IPS-20b (cell line): ENCODE measurements at regions not wholly inside any gene's neighbourhood (a gene's known extent, or its start where the extent isn't known, plus 50 kb on each side); places are given as distances from the start of the nearest gene placed in this dataset.

ENCODE experiments used
- H3K27ac ChIP-seq: one replicate; pipeline ENCODE4 v1.5.1; 2013; ENCODE audit warnings: low read length
- H3K27me3 ChIP-seq: 2 replicates; pipeline ENCODE4 v1.6.1; 2013; ENCODE audit warnings: mild to moderate bottlenecking, low read length, inconsistent platforms; ENCODE audit not compliant: insufficient read depth
- H3K36me3 ChIP-seq: 2 replicates; pipeline ENCODE4 v1.6.1; 2013; ENCODE audit warnings: low read depth, mild to moderate bottlenecking, inconsistent platforms, low read length, moderate library complexity; ENCODE audit not compliant: insufficient read depth
- H3K4me1 ChIP-seq: 2 replicates; pipeline ENCODE4 v1.6.1; 2013; ENCODE audit warnings: mild to moderate bottlenecking, control low read depth, inconsistent platforms, low read length, moderate library complexity; ENCODE audit not compliant: insufficient read depth
- H3K4me3 ChIP-seq: 2 replicates; pipeline ENCODE4 v1.5.1; 2013; ENCODE audit warnings: mild to moderate bottlenecking, low read length, inconsistent platforms
- H3K9ac ChIP-seq: 2 replicates; pipeline ENCODE4 v1.6.1; 2013; ENCODE audit warnings: low read depth, mild to moderate bottlenecking, inconsistent platforms, low read length, moderate library complexity
- H3K9me3 ChIP-seq: 2 replicates; pipeline ENCODE4 v1.6.1; 2013; ENCODE audit warnings: mild to moderate bottlenecking, low read depth, low read length, inconsistent platforms; ENCODE audit not compliant: insufficient read depth

DNA sequence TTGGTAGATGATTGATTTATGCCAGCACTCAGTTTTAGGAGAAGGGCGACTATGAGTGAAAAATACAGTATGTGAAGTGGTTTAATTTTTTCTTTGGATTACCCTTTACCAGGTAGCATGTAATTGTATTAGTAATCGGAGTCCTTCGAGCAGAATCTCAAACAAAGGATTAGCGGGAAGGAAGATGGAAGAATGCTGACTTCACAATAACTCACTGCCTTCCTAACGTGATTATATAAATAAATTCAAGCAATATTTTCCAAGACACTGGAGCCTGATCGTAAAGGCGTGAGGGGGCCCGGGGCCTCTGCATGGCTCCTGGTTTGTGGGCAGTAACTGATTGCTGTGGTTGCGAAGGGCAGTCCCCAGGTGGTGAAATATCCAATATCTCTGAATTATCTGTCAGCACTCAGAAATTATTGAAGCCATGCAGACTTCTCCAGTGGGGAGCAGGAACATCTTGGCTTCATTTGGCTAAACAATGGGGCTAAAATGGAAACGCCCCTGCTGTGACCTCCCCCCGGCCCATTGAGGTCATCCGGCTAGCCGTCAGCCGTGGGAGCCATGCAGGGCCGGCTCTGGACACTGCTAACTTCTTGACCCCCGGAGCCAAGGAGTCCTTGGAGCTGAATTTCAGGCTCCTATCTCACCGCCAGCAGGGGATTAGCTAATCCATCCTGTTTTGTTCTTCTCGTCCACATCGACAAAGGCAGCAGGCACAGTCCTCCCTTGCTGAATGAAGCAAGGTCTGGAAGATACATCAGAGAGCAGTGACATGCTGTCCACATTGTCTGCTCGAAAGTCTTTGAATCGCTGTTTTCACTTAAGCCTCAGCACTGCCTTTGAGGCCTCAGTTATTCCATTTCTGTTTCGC lies 295.9 kb upstream of the N4BP1 start:
- Histone ChIP-seq H3K9me3 (no peaks in the 10 kb centered on the region), H3K4me3 (no peak overlapping the region), H3K36me3 (no peaks in the 10 kb centered on the region), H3K27me3 (no peaks in the 10 kb centered on the region), H3K9ac (no peak overlapping the region), H3K4me1 (peaks cover 12% of the 10 kb centered on the region; the same call in 1 of the 2 replicates), H3K27ac (no peak overlapping the region)

DNA sequence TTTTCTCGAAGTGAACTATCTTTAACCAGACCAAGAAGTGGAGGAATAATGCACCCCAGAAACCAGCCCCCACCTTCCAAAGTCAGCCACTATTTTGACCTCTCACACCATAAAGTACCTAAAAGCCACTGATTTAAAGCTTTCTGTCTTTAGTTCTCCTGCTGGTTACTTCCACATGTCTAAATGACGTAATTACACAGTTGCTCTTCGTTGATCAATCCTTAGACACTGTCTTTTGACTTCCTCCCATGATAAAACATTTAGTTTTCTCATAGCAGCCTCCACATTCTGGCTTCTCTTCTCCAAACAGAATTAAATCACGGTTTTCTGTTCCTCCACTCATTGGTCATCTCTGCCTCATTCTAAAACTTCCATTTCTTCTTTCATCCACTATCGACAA lies 294.4 kb upstream of the N4BP1 start:
- Histone ChIP-seq H3K9ac (no peak overlapping the region), H3K36me3 (no peaks in the 10 kb centered on the region), H3K4me3 (no peak overlapping the region), H3K4me1 (peaks cover 12% of the 10 kb centered on the region; the same call in 1 of the 2 replicates), H3K9me3 (no peaks in the 10 kb centered on the region), H3K27me3 (no peaks in the 10 kb centered on the region), H3K27ac (no peak overlapping the region)

DNA sequence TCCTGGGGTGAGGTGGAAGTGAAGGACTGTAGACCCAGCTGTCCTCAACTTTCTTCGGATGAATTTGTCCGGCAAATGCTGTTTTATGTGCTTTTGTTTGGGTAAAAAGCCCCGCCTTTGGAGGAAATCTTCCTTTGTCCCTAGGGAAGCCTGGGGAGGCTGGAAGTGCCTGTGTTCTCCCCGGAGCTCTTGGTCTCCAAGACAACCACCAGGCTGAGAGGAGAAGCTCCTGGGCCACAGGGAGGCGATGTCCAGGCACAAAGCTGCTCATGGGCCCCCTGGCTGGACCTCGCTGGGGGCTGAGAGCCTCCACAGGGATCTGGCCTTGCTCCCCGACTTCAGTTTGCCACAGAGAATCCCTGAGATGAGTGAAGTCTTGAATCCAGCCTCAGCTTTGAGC lies 293.1 kb upstream of the N4BP1 start:
- Histone ChIP-seq H3K9me3 (no peaks in the 10 kb centered on the region), H3K9ac (no peak overlapping the region), H3K27ac (no peak overlapping the region), H3K4me3 (no peak overlapping the region), H3K36me3 (no peaks in the 10 kb centered on the region), H3K4me1 (peaks cover 12% of the 10 kb centered on the region; the same call in 1 of the 2 replicates), H3K27me3 (no peaks in the 10 kb centered on the region)

DNA sequence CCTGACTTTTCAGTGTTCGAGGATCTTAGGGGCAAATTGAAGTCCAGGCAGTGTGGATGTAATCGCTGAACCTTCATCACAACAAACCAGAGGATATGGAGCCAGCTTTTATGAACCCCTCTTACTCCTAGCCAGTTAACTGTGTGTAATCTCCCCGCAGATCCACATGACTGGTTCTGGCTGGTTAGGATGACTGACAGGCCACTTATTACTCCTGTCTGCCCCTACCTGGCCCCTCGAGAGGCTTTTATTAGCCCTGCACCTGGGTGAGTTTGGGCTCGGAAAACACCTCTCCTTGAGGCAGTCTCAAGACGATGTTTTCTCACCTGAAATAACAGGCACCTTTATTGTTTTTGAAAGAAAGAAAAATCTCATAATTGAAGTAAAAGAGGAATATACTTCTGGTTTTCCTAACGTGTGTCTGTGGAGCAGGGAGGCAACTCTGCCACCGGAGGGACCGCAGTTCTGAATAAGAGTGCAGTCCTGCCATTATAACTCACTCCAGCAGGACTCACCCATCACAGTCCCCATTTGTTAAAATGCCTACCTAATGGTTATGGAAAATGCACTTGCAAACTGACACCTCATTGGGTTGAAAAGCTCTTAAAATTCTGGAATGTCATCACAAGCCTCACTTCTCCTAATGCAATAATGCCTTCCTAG lies 291.9 kb upstream of the N4BP1 start:
- H3K27ac ChIP-seq: no peak overlapping the region
- no peak overlapping the region for H3K4me3 ChIP-seq
- H3K9ac ChIP-seq: no peak overlapping the region
- H3K36me3 ChIP-seq: no peaks in the 10 kb centered on the region
- peaks cover 12% of the 10 kb centered on the region; the same call in 1 of the 2 replicates for H3K4me1 ChIP-seq
- H3K27me3 ChIP-seq: no peaks in the 10 kb centered on the region
- H3K9me3 ChIP-seq: no peaks in the 10 kb centered on the region

DNA sequence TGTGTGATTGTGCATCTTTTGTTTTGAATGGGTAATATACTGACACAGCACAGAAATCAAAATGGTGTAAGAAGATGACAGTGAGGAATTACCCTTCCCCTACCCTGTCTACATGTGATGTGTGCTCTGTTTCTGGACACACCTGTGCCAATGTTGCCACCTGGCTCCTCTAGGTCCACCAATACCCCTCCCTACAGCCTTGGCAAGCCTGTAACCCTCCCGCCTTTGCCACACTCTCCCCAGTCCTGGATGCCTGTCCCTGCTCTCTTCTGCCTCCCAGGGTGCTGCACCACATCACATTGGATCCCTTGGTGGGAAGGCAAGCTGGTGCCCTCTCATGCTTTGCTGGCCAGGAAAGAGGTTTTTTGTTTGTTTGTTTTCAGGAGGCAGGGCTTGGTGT lies 289.5 kb upstream of the N4BP1 start:
- Histone ChIP-seq H3K9ac (no peak overlapping the region), H3K4me1 (peaks cover 12% of the 10 kb centered on the region; the same call in 1 of the 2 replicates)

DNA sequence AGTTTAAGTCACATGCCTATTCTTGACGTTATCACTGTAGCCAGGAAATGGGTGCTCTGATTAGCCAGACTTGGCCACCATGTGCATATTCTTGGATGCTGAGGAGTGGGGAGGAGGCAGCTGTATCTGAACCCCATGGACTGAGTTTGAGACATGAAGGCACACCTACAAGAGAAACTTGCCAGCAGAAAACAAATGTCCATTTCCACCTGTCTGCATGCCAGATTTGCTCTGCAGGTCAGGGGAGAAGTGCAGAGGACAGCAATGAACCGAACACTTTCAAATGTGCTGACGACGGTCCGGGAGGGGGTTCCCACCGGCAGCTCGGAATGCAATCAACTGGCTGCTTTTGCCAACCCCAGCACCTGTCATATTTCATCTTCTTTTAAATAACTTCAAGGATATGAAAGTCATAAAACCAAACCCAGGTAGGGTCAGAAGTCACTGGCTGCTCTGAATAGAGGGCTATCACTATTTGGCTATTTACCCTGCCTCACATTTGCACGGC lies 287.8 kb upstream of the N4BP1 start:
- H3K27me3 ChIP-seq: no peaks in the 10 kb centered on the region
- no peaks in the 10 kb centered on the region for H3K36me3 ChIP-seq
- no peaks in the 10 kb centered on the region for H3K9me3 ChIP-seq
- no peak overlapping the region for H3K27ac ChIP-seq
- H3K4me1 ChIP-seq: peaks cover 8% of the 10 kb centered on the region; the same call in 1 of the 2 replicates
- no peak overlapping the region for H3K4me3 ChIP-seq
- no peak overlapping the region for H3K9ac ChIP-seq

More for the DNA sequence above, 289.5 kb upstream of the N4BP1 start:
- Histone ChIP-seq H3K27me3 (no peaks in the 10 kb centered on the region), H3K9me3 (no peaks in the 10 kb centered on the region), H3K27ac (no peak overlapping the region), H3K36me3 (no peaks in the 10 kb centered on the region), H3K4me3 (no peak overlapping the region)

DNA sequence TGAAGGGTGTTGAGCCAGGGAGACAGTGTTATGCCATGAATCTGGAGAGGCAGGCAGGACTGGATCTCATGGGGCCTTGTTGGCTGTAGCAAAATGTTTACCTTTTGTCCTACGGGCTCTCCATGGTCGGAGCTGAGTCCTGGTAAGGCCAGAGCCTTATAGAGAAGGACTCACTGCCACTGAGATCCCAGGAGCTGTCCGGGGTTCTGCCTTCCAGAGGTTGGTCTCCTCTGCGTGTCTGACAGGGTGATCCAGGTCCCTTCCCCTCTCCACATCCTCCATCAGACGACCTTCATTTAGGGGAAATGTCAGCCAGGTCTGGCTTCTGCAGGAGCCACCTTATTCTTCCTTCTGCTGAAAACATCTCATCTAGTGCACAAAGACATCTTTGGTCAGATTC lies 285.2 kb upstream of the N4BP1 start:
- no peaks in the 10 kb centered on the region for H3K9me3 ChIP-seq
- H3K9ac ChIP-seq: no peak overlapping the region
- H3K4me3 ChIP-seq: no peak overlapping the region
- H3K27ac ChIP-seq: no peak overlapping the region
- no peaks in the 10 kb centered on the region for H3K36me3 ChIP-seq
- H3K27me3 ChIP-seq: no peaks in the 10 kb centered on the region
- peaks cover 2% of the 10 kb centered on the region; the same call in 1 of the 2 replicates for H3K4me1 ChIP-seq

DNA sequence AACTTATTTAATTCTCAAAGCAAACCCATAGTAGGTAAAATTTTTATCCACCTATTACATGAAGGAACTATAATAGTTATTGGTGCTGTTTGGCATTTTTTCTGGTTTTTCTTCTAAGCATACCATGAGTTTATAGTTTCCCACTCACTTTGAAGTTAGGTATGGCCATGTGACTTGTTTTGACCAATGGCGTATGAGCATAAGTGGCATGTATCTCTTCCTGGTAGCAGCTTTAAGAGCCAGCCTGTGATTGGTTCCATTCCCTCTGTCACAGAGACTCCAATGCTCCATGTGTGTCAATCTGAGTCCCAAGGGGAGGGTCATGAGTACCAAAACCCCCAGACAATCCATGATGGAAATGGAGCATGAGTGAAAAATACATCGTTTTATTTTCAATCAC lies 282.9 kb upstream of the N4BP1 start:
- H3K4me3 ChIP-seq: no peak overlapping the region
- no peak overlapping the region for H3K9ac ChIP-seq

DNA sequence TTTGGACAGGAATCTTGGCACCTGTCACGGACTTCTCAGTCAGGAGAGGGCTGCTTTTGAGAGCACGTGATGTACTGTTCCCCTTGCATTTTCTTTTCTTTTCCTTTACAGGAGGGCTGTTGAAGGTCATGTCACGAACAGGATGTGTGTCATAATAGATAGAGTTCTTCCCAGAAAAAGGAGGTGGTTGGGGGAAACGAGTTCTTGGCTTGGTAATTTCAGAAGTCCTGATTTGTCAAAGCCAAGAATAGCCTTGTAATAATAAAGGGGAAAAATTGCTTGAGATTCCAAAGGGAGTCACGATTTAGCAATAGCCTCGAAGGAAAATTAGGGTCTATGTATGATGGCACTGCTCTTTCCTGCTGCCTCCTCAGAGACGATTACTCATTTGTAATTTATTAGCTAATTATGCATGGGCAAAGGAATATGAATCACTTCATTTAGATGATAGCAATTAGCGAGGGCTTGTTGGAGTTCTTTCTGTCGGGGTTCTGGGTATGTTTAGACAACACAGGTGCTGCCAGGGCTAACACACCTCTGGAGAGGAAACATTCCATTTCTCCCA lies 277.7 kb upstream of the N4BP1 start:
- H3K36me3 ChIP-seq: no peaks in the 10 kb centered on the region
- H3K4me3 ChIP-seq: no peak overlapping the region
- no peak overlapping the region for H3K27ac ChIP-seq
- no peak overlapping the region for H3K9ac ChIP-seq
- no peaks in the 10 kb centered on the region for H3K9me3 ChIP-seq
- no peaks in the 10 kb centered on the region for H3K27me3 ChIP-seq
- peaks cover 5% of the 10 kb centered on the region; the same call in 1 of the 2 replicates for H3K4me1 ChIP-seq

More for the DNA sequence above, 282.9 kb upstream of the N4BP1 start:
- H3K27me3 ChIP-seq: no peaks in the 10 kb centered on the region
- H3K4me1 ChIP-seq: peaks cover 5% of the 10 kb centered on the region; the same call in 1 of the 2 replicates
- no peaks in the 10 kb centered on the region for H3K36me3 ChIP-seq
- H3K9me3 ChIP-seq: no peaks in the 10 kb centered on the region
- H3K27ac ChIP-seq: no peak overlapping the region

DNA sequence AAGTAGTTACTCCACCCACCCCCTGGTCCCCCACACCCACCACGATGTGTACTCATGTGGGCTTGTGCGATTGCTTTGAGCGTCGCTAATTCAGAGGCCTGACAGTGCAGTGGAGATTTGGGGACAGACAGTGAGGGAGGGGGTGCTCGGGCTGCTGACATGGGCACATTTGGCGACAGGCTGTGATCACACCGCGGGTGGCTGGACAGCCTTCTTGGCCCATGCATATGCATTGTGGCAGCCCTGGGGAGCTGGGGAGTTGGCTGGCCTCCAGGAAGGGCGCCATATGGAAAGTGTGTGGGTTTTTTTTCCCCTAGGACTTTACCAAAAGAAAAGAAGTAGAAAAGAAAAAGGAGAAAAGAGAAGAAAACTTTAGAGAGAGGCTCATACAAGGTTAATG lies 275.5 kb upstream of the N4BP1 start:
- Histone ChIP-seq H3K4me1 (peaks cover 5% of the 10 kb centered on the region; the same call in 1 of the 2 replicates), H3K36me3 (no peaks in the 10 kb centered on the region), H3K4me3 (no peak overlapping the region), H3K9me3 (no peaks in the 10 kb centered on the region), H3K27me3 (no peaks in the 10 kb centered on the region), H3K27ac (no peak overlapping the region), H3K9ac (no peak overlapping the region)

DNA sequence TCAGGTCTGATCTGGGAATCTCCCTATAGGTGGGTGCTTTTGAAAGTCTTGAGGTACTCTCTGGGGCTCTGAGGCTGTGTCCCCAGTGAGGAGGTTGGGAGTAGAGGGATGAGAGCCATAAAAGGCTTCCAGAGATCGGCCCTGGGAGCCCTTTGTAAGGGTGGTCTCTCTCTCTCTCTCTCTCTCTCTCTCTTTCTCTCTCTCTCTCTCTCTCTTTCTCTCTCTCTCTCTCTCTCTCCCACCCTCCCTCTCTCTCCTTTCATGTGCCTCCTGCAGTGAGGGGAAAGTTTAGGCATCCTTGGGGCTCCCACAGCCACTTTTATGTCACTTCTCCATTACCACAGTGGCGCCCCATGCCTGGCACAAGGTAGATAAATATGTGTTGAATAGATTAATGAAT lies 271.3 kb upstream of the N4BP1 start:
- Histone ChIP-seq H3K4me3 (no peak overlapping the region), H3K4me1 (no peaks in the 10 kb centered on the region), H3K9me3 (no peaks in the 10 kb centered on the region), H3K9ac (no peak overlapping the region), H3K36me3 (no peaks in the 10 kb centered on the region), H3K27me3 (no peaks in the 10 kb centered on the region), H3K27ac (no peak overlapping the region)
